Panc1 (cell line): ENCODE measurements at regions not wholly inside any gene's neighbourhood (a gene's known extent, or its start where the extent isn't known, plus 50 kb on each side); places are given as distances from the start of the nearest gene placed in this dataset.

Source experiments
- CTCF ChIP-seq: fragments of 450-650 bp; IDR thresholded peaks from 2 replicates; pipeline ENCODE4 v1.5.1; 2017; ENCODE audit warnings: mild to moderate bottlenecking
- POLR2AphosphoS5 ChIP-seq: IDR thresholded peaks from 2 replicates; pipeline ENCODE4 v1.6.1; 2012; ENCODE audit warnings: mild to moderate bottlenecking, low read depth, low read length, moderate library complexity
- REST ChIP-seq, 2 experiments: IDR thresholded peaks; 2 replicates each; pipeline ENCODE4 v1.6.1; 2011 to 2012; ENCODE audit warnings: low read depth in 2 of 2, control low read depth in 1 of 2, low read length in 1 of 2, mild to moderate bottlenecking in 1 of 2, moderate library complexity in 1 of 2; ENCODE audit not compliant: insufficient read depth in 1 of 2
- SIN3A ChIP-seq: IDR thresholded peaks from 2 replicates; pipeline ENCODE4 v1.6.1; 2012; ENCODE audit warnings: low read depth, mild to moderate bottlenecking, low read length, moderate library complexity, borderline replicate concordance; ENCODE audit not compliant: insufficient read depth
- TCF7L2 ChIP-seq: IDR thresholded peaks from 2 replicates; pipeline ENCODE4 v1.6.1; 2011; ENCODE audit warnings: mild to moderate bottlenecking, low read depth, low read length, inconsistent platforms

DNA sequence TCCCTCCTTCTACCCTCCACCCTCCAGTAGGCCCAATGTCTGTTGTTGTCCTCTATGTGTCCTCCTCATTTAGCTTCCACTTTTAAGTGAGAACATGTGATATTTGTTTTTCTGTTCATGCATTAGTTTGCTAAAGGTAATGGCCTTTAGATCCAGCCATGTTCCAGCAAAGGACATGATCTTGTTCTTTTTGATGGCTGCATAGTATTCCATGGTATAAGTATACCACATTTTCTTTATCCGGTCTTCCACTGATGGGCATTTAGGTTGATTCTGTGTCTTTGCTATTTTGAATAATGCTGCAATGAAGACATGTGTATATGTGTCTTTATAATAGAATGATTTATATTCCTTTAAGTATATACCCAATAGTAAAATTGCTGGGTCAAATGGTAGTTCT lies 232.5 kb upstream of the PRR16 start:
- TF ChIP-seq CTCF, result no peak
- TF ChIP-seq POLR2AphosphoS5, result no peak
- TF ChIP-seq SIN3A, result no peak
- TF ChIP-seq REST (IDR thresholded peaks at IDR 0.05; ENCODE audit: insufficient read depth in 1 of 2, low read depth in 2 of 2, low read length in 1 of 2), result no peak
- no peak for TF ChIP-seq TCF7L2
